GM18519 (cell line): ENCODE measurements at regions not wholly inside any gene's neighbourhood (a gene's known extent, or its start where the extent isn't known, plus 50 kb on each side); places are given as distances from the start of the nearest gene placed in this dataset.

Experiments
- ATAC-seq: cut with Tn5 transposase; IDR thresholded peaks from one replicate; pipeline ENCODE4 v1.9.1; 2021; ENCODE audit warnings: mild to moderate bottlenecking, moderate library complexity; ENCODE audit not compliant: unreplicated experiment, low FRiP score

- ATAC-seq, result no peak
Observed at GRCh38 chr5:8598996-8599395, 730.0 kb downstream of the MTRR start.

DNA sequence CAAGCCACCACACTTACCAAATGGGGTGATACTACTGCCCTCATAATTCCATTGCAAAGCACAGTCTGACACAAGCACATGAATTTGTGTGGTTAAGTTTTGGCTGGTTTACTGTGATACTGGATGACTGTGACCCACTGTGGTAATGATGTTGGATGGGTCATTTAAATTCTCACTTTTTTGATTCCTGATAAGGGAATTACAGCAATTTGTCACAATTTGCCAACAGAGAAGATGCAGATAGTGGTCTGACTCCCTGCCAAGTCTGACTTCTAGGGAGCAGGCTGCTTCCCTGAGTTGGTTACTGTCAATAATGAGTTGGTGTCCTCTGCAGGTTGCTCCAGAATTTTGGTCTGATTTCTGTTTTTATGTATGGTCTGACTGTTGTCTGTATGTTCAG lies 731.9 kb downstream of the MTRR start:
- no peak for ATAC-seq

DNA sequence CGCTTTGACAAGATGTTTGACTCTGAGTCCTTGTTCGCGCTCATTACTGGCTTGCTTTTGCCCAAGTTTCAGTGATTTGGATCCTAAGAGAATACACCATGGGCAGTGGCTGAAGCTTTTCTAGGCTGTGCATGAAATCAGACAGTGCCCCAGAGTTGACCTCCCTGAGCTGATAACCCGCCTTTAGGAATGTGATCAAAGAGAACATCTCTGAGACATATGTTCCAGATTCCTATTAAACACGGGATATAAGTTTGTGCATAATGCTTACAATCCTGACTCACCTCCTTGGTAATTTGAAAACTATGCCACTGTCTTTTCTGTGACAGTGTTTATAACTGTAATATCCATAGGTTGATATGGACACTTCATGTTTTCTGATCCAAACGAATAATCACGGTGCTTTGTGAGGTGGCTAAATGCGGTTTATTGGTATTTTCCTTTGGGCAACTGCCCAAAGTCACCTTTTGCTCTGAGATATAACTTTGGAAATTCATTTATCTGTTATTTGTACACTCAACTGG lies 732.9 kb downstream of the MTRR start:
- no peak for ATAC-seq

DNA sequence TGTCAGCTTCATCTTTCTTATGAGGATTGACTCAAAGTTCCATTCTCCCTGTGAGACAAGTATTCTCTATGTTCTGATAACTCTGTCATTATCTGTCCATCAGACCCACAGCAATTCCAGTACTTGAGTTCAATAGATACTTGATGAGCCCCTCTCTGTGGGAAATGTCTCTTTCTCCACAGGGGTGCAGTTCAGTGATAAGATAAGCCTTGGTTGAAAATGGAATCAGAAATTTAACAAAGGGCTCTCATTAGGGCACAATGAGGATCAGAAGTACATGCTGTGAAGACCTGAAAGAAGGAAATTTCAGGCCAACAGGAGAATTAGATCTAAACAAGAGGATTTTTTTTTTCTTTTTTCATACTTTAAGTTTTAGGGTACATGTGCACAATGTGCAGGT lies 737.3 kb downstream of the MTRR start:
- no peak for ATAC-seq

DNA sequence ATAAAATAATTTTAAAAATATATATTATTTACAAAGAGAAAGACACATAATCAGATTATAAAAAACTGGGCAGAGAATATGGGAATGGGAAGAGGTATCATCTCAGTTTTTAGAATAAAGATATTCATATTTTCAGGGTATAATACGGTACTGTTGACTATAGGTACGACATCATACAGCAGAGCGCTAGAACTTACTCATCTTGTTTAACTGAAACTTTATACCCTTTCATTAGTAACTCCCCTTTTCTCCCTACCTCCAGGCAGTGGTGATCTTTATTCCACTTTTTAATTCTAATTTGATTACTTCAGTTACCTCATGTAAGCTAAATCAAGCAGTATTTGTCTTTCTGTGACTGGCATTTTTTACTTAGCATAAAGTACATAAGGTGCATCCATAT lies 742.1 kb downstream of the MTRR start:
- no peak for ATAC-seq

DNA sequence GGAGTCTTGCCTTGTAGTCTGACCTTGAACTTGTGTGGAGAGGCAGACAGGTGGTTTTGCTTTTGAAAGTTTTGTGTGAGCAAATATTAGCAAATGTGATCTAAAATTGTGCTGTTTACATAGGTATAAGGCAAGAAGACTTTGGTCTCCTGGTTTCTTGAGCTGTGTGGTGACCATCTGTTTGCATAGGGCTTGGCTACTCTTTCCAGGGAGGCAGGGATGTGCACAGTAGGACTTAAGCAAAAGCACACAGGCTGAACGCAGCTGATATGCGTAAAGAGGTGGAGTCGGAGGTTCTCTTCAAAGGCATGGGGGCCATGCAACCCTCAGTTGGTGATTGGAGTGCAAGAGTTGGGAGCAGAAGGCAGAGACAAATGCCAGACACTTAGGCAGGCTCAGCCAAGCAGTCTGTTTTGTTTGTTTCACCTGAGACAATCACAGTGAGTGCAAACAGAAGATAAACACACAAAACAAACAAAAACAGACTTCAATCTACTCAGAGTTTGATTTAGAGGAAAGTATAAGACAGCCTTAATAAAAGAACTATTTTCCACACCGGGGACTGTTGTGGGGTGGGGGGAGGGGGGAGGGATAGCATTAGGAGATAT lies 744.2 kb downstream of the MTRR start:
- no peak for ATAC-seq

GRCh38 chr5:8615142-8615858 lies 746.4 kb downstream of the MTRR start:
- no peak for ATAC-seq

GRCh38 chr5:8628521-8628920 lies 759.6 kb downstream of the MTRR start:
- ATAC-seq, result no peak

DNA sequence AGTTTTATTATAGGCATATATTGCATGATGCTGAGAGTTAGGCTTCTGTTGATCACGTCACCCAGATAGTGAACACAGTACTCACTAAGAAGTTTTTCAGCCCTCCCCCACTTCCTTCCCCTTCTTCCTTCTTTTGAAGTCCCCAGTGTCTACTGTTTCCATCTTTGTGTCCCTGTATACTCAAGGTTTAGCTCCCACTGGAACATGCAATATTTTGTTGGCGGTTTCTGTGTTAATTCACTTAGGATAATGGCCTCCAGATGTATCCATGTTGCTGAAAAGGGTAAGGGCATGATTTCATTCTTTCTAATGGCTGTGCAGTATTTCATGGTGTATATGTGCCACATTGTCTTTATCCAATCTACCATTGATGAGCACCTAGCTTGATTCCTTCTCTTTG lies 764.3 kb downstream of the MTRR start:
- no peak for ATAC-seq

DNA sequence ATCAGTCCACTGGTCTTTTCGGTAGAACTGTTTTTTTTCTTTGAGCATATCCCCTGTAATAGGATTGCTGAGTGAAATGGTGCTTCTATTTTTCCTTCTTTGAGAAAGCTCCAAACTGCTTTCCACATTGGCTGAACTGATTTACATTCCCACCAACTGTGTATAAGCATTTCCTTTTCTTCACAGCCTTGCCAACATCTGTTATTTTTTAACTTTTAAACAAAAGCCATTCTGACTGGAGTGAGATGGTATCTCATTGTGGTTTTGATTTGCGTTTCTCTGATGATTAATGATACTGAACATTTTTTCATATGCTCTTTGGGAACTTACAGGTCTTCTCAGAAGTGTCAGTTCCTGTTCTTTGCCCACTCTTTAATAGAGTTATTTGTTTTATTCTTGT lies 764.7 kb downstream of the MTRR start:
- ATAC-seq, result no peak

GRCh38 chr5:8634219-8634618 lies 765.3 kb downstream of the MTRR start:
- no peak for ATAC-seq

- no peak for ATAC-seq
Observed at GRCh38 chr5:8641786-8642505, 773.0 kb downstream of the MTRR start.

DNA sequence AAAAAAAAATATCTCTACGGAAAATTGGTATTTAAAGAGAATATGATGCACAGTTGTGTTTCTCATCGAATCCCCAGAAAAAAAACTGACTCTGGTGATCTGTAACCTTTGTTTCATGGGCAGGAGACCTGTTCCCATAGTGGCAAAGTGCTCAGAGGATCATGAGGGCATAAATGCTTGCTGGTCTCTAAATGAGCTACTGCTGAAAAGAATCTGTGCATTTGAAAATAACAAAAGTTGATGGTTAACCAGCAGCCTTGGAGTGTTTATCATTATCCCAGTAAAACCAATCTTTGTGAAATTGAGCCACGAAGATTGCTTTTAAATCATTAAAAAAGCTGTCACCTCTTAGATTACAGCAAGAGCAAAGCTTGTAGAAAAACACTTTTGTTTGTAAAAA lies 775.4 kb downstream of the MTRR start:
- no peak for ATAC-seq

DNA sequence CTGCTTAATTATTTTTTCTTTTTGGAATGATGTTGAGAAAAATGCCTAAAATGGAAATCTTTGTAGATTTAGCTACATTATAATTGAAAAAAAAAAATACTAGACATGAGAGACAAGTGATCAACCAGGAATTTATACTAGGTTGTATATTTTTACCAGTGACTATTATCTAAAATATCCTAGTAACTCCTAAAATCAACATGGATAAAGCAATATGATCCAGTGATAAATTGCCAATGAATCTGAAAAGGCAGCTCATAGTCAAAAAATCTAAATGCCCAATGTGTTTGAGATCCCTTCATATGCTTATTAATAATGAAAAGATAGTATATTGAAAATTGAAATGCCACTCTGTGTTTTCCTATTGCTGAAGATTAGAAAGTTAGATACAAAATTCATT lies 778.2 kb downstream of the MTRR start:
- no peak for ATAC-seq

- no peak for ATAC-seq
Observed at GRCh38 chr5:8650186-8650585, 781.2 kb downstream of the MTRR start.

GRCh38 chr5:8660133-8660893 lies 791.4 kb downstream of the MTRR start:
- ATAC-seq, result no peak

GRCh38 chr5:8663374-8663773 lies 794.4 kb downstream of the MTRR start:
- ATAC-seq, result no peak

DNA sequence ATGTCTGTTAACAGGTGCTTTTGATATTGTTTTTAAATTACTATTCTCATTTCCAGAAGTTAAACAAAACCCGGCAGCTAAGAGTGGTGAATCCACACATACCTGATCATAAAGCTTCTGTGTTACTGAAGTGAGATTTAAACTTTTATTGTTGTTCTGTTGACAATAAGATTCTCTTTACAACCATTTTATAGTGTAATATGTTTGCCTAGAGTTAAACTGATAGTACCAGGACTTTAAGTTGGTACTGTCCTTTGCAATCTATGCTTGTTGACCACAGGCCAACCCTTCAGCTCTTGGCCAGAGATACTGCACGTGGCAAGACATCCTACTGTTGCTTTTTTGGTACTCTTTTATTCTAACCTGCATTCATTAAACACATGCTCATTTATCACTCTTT lies 806.2 kb downstream of the MTRR start:
- ATAC-seq, result no peak

DNA sequence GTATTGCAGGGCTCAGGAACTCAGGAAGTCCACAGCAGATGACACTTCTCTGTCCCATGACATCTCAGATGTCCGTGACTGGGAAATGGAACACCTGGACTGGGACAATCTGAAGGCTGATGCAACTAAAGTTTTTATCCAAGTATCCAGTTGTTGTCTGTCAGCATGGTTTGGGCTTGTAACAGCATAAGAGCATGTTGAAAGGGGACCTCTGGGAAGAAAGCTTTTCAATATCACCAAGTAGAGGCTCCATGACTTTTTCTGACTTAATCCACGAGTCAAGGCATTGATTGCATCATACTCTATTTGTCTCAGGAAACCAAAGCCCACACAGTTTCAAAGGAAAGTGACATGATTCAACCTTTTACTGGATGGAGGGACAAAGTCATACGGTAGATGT lies 807.7 kb downstream of the MTRR start:
- no peak for ATAC-seq

DNA sequence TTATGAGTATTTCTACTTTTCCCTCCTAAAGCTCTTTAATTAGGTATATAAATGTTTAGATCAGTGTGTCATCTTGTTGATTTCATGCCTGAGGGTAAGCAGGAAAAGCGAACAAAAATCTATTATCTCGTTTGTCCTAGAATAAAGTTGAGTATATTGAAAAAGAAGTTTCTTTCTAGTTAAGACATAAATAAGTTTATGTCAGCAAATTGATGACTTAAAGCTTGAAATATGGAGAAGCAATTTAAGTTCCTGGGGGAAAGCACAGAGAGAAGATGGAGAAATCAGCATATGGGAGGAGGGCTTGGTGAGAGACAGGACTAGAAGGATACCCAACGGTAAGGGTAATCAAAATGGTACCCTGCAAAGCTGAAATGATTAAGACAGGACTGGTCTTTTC lies 813.4 kb downstream of the MTRR start:
- no peak for ATAC-seq

DNA sequence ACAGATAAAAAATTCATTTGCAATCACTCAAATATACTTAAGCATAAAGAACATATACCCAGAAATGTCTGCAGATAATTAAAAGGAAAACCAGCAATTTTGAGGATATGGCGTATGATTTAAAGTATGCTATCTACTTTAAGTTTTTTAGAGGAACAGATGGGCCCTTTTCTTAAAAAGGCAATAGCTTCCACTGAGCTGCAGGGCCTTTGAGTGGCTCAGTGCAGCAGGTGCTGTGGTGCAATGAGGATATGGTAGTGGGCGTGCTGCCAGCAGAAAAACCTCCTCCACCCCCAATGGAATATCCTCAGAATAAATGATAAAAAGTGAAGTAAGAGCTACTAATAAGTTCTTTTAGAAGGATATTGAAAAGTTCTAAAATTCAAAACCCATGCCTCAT lies 814.5 kb downstream of the MTRR start:
- ATAC-seq, result no peak
